SKM-1 (cell line): ENCODE measurements at regions not wholly inside any gene's neighbourhood (a gene's known extent, or its start where the extent isn't known, plus 50 kb on each side); places are given as distances from the start of the nearest gene placed in this dataset.

Experiments used
- DNase-seq: peaks from one replicate; lab custom pipeline; 2025; ENCODE audit not compliant: unreplicated experiment; lab: John Stamatoyannopoulos, UW

GRCh38 chr15:89400116-89400781 is 65.6 kb upstream of the POLG start:
- no peak for DNase-seq

- no peak for DNase-seq
Observed at GRCh38 chr15:89399238-89400115, 64.9 kb upstream of the POLG start.

GRCh38 chr15:89398896-89399237 is 64.2 kb upstream of the POLG start:
- no peak for DNase-seq

GRCh38 chr15:89397653-89398023 is 63.0 kb upstream of the POLG start:
- DNase-seq, result no peak

- no peak for DNase-seq
Observed at GRCh38 chr15:89396723-89397652, 62.4 kb upstream of the POLG start.

- DNase-seq, result peak; percentile 89
Observed at GRCh38 chr15:89395996-89396395, 61.4 kb upstream of the POLG start.

GRCh38 chr15:89395461-89395871 is 60.8 kb upstream of the POLG start:
- DNase-seq, result peak; percentile 36

- no peak for DNase-seq
Observed at GRCh38 chr15:89395031-89395430, 60.4 kb upstream of the POLG start.

GRCh38 chr15:89393056-89393455 is 58.4 kb upstream of the POLG start:
- no peak for DNase-seq

- no peak for DNase-seq
Observed at GRCh38 chr15:89391685-89392257, 57.1 kb upstream of the POLG start.

GRCh38 chr15:89389841-89390603 is 55.4 kb upstream of the POLG start:
- DNase-seq, result no peak

GRCh38 chr15:89387140-89387903 is 52.7 kb upstream of the POLG start:
- DNase-seq, result no peak

GRCh38 chr15:89385596-89386331 is 51.1 kb upstream of the POLG start:
- peak; percentile 72 for DNase-seq
